Activated naive CD4-positive, alpha-beta T cell treated with anti-CD3 and anti-CD28 coated beads, Interleukin-2, amount 50 U/mL, for 72 hours (primary cell): ENCODE measurements at regions not wholly inside any gene's neighbourhood (a gene's known extent, or its start where the extent isn't known, plus 50 kb on each side); places are given as distances from the start of the nearest gene placed in this dataset.

Experiments used
- ATAC-seq, 2 donors: fragments of 150-1000 bp; cut with Tn5 transposase; 2 replicates each; pipeline ENCODE4 v1.10.0; 2021; ENCODE audit warnings: mild to moderate bottlenecking in 2 of 2, moderate library complexity in 2 of 2
- DNase-seq, 2 donors: peaks; one replicate each; pipeline ENCODE4 v3.0.0; 2021 to 2022; ENCODE audit warnings: low spot score in 2 of 2
- H3K27ac Mint-ChIP-seq, 2 donors: one replicate each; pipeline ENCODE4 v1.8.0; 2022; ENCODE audit warnings: mild to moderate bottlenecking in 2 of 2, mixed read lengths in 2 of 2
- H3K36me3 Mint-ChIP-seq, 2 donors: one replicate each; pipeline ENCODE4 v1.8.0; 2022; ENCODE audit warnings: mixed read lengths in 2 of 2
- H3K9me3 Mint-ChIP-seq, 2 donors: one replicate each; pipeline ENCODE4 v1.8.0; 2022; ENCODE audit warnings: mixed read lengths in 2 of 2

DNA sequence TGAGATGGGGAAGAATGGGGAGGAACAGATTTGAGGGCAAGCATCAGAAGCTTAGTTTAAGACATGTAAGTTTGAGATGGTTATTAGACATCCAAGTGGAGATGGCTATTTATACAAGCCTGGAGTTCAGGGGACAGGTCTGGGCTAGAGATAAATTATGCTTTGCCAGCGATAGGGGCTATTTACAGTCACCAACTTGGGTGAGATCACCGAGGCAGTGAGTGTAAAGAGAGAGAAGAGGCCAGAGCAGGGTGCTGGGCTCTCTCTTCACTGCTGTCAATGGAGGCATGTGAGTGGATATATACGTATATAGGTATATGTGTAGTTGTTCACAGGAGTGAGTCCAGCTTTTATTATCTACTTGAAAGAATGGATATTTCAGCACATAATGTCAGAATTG is 81.0 kb downstream of the QPCT start:
- no peak for ATAC-seq
- DNase-seq = no peak
- no peaks in the 10 kb centered on the region for H3K36me3 Mint-ChIP-seq
- no peak overlapping the region for H3K27ac Mint-ChIP-seq
- peaks cover 0 to 12% of the 10 kb centered on the region in 2 donors for H3K9me3 Mint-ChIP-seq

DNA sequence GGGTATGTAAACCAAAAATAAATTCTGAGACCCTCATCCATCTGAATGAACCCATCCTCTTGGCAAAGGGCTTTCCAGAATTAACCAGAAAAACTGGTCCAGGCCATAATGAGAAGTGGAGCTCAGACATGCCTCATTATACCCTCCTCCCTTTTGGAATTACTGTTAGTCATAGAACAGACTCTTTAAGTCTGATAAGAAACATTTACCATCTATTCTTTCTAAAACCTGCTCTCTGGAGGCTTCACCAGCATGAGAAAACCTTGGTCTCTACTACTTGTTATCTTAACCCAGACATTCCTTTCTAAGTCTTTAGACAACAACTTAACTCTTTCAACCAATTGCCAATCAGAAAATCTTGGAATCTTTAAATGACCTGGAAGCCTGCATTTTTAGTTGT is 82.8 kb downstream of the QPCT start:
- Mint-ChIP-seq H3K36me3 (no peaks in the 10 kb centered on the region), H3K27ac (no peak overlapping the region), H3K9me3 (peaks cover 0 to 12% of the 10 kb centered on the region in 2 donors)
- DNase-seq (no peak), ATAC-seq (no peak)

DNA sequence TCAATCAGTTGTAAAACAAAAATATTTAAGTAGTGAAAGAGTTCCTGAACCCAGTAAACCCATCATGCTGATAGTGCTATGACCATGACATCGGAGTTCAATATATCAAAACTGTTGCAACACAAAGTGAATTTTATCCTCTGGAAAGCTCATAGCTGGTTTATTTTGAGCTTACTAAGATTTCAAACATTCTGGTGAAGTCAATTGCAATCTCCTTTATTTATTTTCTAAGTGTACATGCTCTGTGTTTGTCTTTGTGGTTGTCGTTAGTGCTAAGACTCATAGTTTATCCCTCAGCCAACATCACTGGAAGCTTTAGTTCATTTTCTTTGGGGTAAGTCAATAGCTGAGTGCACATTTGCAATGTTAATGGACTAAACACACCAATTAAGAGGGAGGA is 91.9 kb downstream of the QPCT start:
- no peak for ATAC-seq
- no peaks in the 10 kb centered on the region for H3K36me3 Mint-ChIP-seq

DNA sequence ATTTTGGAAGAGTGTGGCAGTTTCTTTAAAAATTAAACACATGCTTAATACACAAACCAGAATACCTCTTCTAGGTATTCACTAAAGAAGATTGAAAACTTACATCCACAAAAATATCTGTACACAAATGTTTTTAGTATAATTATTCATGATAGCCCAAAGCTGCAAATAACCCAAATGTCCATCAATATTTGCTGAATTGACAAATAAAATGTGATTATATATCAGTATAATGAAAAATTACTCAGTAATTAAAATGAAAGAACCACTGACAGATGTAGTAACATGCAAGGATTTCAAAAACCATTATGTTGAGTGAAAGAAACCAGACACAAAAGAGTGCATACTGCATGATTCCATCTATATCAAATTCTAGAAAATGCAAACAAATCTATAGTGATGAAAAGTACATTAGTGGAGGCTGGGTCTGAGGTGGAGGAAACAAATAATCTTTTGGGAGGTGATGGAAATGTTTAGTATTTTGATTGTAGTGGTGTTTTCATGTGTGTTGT is 94.8 kb downstream of the QPCT start:
- ATAC-seq = no peak
- no peak for DNase-seq
- Mint-ChIP-seq H3K27ac (no peak overlapping the region), H3K9me3 (peaks cover 9 to 19% of the 10 kb centered on the region in 2 donors), H3K36me3 (peaks cover 0 to 4% of the 10 kb centered on the region in 2 donors)

More for the DNA sequence above, 91.9 kb downstream of the QPCT start:
- H3K9me3 Mint-ChIP-seq = peaks cover 3 to 4% of the 10 kb centered on the region in 2 donors
- no peak overlapping the region for H3K27ac Mint-ChIP-seq
- no peak for DNase-seq

DNA sequence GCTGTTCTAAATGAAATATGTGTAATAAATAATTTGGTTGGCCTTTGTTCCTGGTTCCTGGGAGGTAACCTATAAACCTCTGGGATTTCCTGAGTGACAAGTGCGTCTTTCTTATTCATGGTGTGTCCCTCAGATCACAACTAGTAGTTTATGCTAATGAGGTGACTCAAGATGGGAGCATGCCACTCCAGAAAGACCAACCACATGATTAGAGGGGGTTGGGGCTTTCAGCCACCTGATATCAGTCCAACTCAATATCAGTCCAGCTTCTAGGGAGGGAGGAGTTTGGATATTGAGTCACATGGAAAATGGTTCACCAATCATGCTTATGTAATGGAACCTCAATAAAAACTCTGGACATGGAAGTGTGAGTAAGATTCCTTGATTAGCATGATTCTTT is 96.6 kb downstream of the QPCT start:
- peaks cover 7 to 18% of the 10 kb centered on the region in 2 donors for H3K9me3 Mint-ChIP-seq
- ATAC-seq = peak in 1 of 2 donors; percentile 46

DNA sequence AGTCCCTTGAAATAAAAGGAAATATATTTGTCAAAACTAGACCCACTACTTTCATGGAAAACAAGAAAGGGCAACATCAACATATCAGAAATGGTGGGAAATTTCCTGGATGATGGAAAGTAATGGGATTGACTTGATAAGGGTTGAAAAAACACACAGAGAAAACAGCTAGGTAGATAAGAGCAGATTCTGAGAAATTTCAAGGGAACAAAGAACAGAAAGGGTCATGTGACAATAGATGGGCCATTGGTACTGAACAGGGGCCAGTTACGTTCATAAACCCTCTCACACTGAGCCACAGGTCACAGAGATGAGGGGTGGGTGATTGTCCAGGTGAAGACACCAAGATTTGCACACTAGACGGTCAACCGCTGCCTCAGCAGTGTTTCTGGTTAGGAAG is 98.7 kb downstream of the QPCT start:
- H3K9me3 Mint-ChIP-seq = peaks cover 7 to 18% of the 10 kb centered on the region in 2 donors
- peaks cover 0 to 4% of the 10 kb centered on the region in 2 donors for H3K36me3 Mint-ChIP-seq
- DNase-seq (no peak), ATAC-seq (no peak)
- no peak overlapping the region for H3K27ac Mint-ChIP-seq

More for the DNA sequence above, 96.6 kb downstream of the QPCT start:
- Mint-ChIP-seq H3K36me3 (peaks cover 0 to 4% of the 10 kb centered on the region in 2 donors), H3K27ac (no peak overlapping the region)
- DNase-seq = no peak

DNA sequence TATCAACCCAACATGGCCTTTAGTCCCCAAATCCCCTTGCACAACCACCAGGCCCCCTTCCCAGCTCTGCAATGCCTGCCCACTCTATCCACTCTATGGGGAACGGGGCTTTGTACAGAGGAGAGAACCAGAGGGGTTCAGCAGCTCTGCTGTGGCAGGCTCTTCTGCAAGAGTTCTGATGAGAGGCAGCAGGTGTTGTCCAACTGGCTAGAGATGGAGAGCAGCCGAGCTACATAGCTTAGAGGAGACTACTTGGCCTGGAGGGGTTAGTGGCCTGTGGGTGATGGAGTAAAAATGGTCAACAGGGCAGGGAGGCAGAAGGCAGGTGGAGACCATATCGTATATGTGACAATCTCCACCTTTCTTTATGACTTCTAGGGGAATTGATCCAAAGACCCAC is 103.0 kb downstream of the QPCT start:
- Mint-ChIP-seq H3K36me3 (peaks cover 0 to 4% of the 10 kb centered on the region in 2 donors), H3K27ac (no peak overlapping the region), H3K9me3 (peaks cover 7 to 12% of the 10 kb centered on the region in 2 donors)
- no peak for DNase-seq
- ATAC-seq = no peak

DNA sequence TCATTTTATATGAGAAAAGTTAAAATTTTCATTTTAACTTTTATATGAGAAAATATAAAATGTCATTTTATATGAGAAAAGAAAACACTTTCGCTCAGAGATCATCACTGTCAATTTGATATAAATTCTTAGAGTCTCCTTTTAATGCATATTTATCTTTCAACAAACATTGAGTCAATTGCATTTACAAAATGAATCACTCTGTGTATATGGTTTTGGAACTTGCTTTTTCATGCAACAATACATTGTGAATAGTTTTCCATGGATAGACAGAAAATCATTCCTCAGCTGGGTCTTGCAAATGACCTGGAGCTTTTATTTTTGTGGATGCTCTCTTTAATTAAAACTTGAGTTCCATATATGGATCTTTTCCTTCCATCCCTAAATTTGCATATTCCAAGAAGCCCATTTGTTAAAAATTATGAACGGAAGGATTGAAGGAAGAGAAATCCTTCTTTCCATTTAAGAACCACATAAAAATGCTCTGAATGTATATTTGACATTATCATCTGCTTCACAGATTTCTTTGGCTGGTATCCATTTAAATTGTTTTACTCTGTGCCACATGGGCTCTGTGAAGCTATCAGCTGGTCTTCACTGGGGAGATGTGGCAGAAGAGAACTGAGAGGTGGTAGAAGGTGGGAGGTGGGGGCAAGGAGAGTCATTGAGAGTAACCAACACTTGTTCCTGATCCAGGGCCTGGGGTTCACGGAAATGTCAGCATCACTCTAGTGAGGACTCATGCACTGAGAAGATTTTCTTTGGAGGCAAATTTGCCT is 104.1 kb downstream of the QPCT start:
- no peak overlapping the region for H3K27ac Mint-ChIP-seq
- no peak for ATAC-seq
- peaks cover 4 to 5% of the 10 kb centered on the region in 2 donors for H3K36me3 Mint-ChIP-seq
- DNase-seq = no peak
- peaks cover 7 to 10% of the 10 kb centered on the region in 2 donors for H3K9me3 Mint-ChIP-seq

DNA sequence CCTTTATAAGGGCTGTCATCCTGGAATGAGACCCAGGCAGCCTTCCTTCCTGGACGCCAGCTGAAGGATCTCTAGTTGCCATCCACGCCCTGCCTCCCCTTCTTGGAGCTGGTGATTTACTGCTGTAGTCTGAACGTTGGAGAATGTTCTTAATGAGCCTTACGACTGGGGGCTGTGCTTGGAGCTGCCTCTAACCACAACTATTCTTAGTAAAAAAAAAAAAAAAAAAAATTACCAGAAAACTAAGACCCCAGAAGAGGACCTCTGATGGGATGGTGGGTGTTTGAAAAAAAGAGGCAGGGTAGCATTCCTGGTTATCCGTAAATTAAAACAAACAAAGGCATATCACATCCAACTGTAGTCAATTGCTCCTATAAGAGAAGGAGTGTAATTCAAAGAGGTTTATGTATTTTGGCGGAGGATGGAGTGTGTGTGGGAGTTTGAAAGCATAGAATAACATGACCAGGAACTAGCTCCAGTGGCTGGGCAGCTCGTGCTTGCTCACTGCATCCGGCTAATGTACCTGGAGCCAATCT is 105.4 kb downstream of the QPCT start:
- Mint-ChIP-seq H3K9me3 (peaks cover 7 to 10% of the 10 kb centered on the region in 2 donors), H3K27ac (no peak overlapping the region), H3K36me3 (peaks cover 4 to 5% of the 10 kb centered on the region in 2 donors)
- ATAC-seq = no peak
- DNase-seq = no peak

DNA sequence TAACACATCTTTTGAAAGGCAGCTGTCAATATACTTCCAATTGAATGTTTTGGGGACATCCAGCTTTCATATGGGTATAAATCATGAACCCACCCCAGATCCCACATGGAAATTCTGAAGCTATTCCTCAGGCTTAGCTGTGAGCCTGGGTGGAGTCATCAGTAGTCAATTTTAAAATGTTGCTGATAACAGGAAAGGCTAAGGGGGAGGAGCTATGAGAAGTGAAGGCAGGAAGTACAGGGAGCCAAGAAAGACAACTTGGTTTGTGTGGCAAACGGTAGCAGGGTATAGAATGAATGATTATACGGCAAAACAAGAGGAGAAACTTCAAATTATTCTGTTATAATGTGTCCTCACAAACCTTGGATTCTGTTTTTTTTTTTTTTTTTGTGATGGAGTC is 108.6 kb downstream of the QPCT start:
- ATAC-seq = no peak
- Mint-ChIP-seq H3K27ac (no peak overlapping the region), H3K9me3 (peaks cover 15 to 18% of the 10 kb centered on the region in 2 donors)

DNA sequence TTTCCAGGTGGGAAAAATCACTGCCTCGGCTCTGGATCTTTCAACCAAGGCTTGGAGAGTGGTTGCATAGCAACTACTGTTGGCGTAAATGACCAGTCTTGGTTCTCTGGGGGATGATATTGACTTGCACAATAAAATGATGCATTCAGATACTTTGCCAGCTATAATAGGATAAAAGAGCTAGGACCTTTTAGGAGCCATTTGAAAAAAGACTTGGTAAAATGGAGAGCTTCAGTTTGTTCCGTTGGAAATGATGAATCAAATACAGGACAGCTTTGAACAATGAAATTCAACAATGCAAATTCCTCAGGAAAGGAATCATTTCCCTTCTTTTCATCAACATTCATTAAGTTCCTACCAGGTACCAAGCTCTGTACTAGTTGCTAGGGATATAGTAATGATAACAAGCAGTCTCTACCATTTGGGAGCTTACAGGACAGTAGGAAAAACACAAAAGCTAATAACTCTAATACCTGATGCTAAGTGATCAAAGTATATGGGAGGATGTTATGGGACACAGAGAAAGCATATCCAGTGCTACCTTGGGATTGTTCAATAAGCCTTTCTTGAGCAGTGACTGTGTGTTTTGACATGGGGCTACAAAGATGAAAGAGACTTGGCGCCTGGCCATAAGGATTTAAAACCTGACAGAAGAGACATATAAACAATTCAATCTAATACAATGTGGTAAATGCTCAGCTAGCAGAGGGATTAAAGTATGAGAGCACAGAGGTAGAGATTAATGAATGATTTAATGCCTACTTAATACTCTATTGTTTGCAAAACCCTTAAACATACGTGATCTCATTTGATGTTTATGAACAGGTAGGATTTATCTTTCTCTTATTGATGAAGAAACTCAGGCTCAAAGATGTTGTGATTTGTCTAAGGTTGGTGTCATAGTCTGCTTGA is 110.7 kb downstream of the QPCT start:
- no peak overlapping the region for H3K27ac Mint-ChIP-seq
- DNase-seq (no peak), ATAC-seq (no peak)
- peaks cover 15 to 18% of the 10 kb centered on the region in 2 donors for H3K9me3 Mint-ChIP-seq
- peaks cover 10 to 13% of the 10 kb centered on the region in 2 donors for H3K36me3 Mint-ChIP-seq

More for the DNA sequence above, 108.6 kb downstream of the QPCT start:
- DNase-seq = no peak
- H3K36me3 Mint-ChIP-seq = peaks cover 10 to 13% of the 10 kb centered on the region in 2 donors

DNA sequence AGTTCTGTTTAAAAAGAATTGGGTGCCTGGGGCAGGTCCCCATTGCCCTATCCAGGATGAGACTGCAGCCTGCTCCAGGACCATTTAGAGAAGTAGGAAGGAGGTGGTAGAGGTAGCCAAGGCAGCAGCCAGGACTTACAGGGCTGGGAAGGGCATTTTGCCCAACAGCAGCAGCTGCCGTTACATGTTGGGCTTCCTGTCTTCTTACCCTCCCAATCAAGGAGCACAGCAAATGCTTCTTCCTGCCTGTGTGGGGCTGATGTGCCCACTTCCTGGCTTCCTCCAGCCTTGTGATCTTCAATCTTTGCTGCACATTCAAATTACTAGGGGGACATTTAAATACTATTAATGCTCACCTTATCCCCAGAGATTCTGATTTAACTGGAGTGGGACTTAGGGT is 112.0 kb downstream of the QPCT start:
- DNase-seq = no peak
- peak in 1 of 2 donors; percentile 48 for ATAC-seq
- H3K9me3 Mint-ChIP-seq = peaks cover 15 to 18% of the 10 kb centered on the region in 2 donors
- H3K36me3 Mint-ChIP-seq = peaks cover 10 to 13% of the 10 kb centered on the region in 2 donors
- peak overlapping the region; percentile 33 to 74 for H3K27ac Mint-ChIP-seq

DNA sequence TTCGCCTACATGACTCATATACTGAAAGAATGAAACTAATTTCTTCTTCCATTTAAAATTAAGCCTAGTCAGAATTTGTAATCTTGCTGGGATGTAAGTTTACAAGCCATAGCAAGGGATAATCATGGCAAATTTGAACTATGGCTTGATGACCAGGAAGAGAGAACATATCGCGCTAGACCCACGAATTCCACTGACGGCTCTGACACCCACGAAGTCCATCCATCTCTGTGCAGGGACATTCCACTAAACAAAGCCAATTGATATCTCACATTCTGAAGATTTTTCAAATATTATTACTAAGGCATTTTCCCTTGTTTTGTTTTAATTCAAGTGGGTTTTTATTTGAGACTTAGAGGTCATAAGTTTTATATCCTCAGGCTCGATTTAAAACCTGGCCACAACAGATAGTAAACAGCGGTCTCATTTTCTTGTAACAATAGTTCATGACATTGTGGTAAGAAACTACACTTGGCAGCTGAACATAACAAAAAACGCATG is 113.0 kb downstream of the QPCT start:
- ATAC-seq (no peak), DNase-seq (no peak)
- Mint-ChIP-seq H3K9me3 (peaks cover 10 to 14% of the 10 kb centered on the region in 2 donors), H3K36me3 (peaks cover 10 to 13% of the 10 kb centered on the region in 2 donors), H3K27ac (no peak overlapping the region)

DNA sequence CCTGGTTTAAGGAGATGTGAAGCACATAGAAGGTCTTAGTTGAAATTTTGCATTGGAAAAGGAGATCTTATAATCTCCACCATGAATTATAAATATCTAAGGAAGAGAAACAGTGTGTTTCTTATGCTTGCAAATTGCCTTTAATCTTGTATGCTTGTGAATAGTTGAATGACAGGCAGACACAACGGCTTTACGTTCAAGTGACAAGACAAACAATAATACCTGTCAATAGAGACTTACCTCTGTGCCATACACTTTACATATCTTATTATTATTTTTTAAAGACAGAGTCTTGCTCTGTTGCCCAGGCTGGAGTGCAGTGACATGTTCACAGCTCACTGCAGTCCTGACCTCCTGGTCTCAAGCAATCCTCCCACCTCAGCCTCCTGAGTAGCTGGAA is 113.7 kb downstream of the QPCT start:
- DNase-seq = no peak
- Mint-ChIP-seq H3K36me3 (peaks cover 6 to 9% of the 10 kb centered on the region in 2 donors), H3K27ac (no peak overlapping the region), H3K9me3 (peaks cover 5 to 11% of the 10 kb centered on the region in 2 donors)
- ATAC-seq = no peak

DNA sequence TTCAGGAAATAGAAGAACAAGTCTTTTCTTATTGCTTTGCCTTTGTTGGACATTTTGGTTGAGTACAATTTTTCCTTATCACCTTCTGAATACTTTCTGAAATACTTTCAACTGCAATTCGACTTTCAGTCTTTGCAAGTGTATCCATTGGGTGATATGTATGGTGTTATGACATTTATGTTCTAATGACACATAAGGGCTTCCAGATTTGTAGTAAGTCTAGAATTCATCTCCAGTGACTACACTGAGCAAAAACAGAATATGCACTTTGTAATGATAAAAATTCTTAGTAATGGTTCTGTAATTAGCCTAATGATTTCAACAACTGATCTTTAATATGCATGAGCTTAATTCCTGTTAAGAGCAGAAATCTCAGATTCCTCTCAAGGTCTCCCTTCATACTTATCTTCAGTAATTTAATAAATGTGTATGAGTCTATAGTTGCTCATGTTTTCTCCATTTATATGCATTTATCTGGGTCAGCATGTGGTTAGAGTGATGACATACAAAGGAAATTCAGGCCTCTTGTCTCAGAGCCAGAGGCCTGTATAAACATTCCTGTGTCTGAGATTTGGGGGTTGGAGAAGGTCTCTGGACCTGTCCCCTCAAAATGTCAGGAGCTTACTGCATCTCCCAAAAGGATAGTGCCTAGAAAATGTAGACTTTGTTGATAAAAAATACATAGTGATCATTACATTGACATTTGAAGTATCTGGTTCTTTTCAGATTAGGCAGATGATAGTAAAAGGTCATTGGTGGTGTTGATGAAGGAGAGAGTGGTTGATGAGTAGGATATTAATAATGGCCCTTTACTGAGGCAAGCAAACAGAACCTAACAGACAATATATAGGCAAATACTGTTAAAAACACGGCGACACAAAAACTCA is 114.9 kb downstream of the QPCT start:
- DNase-seq (no peak), ATAC-seq (no peak)
- H3K36me3 Mint-ChIP-seq = peaks cover 5 to 14% of the 10 kb centered on the region in 2 donors
- no peak overlapping the region for H3K27ac Mint-ChIP-seq
- H3K9me3 Mint-ChIP-seq = peaks cover 5 to 11% of the 10 kb centered on the region in 2 donors

DNA sequence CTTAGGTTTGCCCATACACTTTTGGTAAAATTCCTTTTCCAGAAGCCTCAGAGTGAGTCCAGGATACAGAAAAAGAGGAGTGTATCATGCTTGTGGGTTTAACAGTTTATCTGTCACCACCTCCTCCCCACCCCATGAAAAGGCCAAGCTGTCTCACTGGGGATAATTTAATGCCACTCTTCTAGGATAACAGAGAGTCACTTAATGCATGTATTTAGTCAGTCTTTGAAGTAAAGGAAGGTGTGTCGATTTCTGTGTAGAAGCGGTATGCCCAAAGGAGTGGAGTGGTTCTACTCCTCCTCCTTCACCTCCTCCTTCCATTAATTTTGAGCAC is 116.4 kb downstream of the QPCT start:
- peaks cover 5 to 11% of the 10 kb centered on the region in 2 donors for H3K9me3 Mint-ChIP-seq
- no peak overlapping the region for H3K27ac Mint-ChIP-seq
- DNase-seq (no peak), ATAC-seq (no peak)
- H3K36me3 Mint-ChIP-seq = peaks cover 5 to 14% of the 10 kb centered on the region in 2 donors
